PC-3 (cell line): ENCODE measurements at regions not wholly inside any gene's neighbourhood (a gene's known extent, or its start where the extent isn't known, plus 50 kb on each side); places are given as distances from the start of the nearest gene placed in this dataset.

ENCODE experiments used
- ATAC-seq: fragments of 200-7000 bp; cut with Tn5 transposase; 2 replicates; pipeline ENCODE4 v1.9.1; 2020; ENCODE audit warnings: mild to moderate bottlenecking, moderate library complexity
- BruUV-seq: library from RNA; stranded (reverse); fragments of 400-500 nt; replicated peaks from 2 replicates; lab custom pipeline; 2021; lab: Mats Ljungman, UMichigan
- CTCF ChIA-PET: fragments of 300-600 bp; sonication (Branson Sonifier 250); formaldehyde crosslinking; loops from one replicate; lab custom pipeline; 2022; ENCODE audit warnings: antibody characterized with exemption; lab: Charles Lee
- POLR2A ChIA-PET: fragments of 300-600 bp; sonication (Branson Sonifier 250); formaldehyde crosslinking; loops from one replicate; lab custom pipeline; 2022; ENCODE audit warnings: antibody characterized with exemption; ENCODE audit not compliant: unreplicated experiment; lab: Charles Lee
- DNase-seq: peaks from one replicate; pipeline ENCODE4 v3.0.0-alpha.2; 2015
- H2AFZ ChIP-seq: fragments of 300-600 bp; sonication (generic); 2 replicates; pipeline ENCODE4 v1.6.0; 2016; ENCODE audit warnings: antibody characterized with exemption, low read length
- H3F3A ChIP-seq: fragments of 300-600 bp; sonication (generic); one replicate; pipeline ENCODE4 v1.6.0; 2017; ENCODE audit warnings: antibody characterized with exemption, low read length, control low read depth, mild to moderate bottlenecking; ENCODE audit not compliant: unreplicated experiment
- H3K27ac ChIP-seq: fragments of 300-600 bp; sonication (generic); 2 replicates; pipeline ENCODE4 v1.5.1; 2016; ENCODE audit warnings: mild to moderate bottlenecking, low read length
- H3K27me3 ChIP-seq: fragments of 300-600 bp; sonication (generic); 2 replicates; pipeline ENCODE4 v1.6.1; 2016; ENCODE audit warnings: low read length, mixed read lengths
- H3K36me3 ChIP-seq: fragments of 300-600 bp; sonication (generic); 2 replicates; pipeline ENCODE4 v1.6.1; 2016; ENCODE audit warnings: low read depth, mixed run types, low read length, mixed read lengths
- H3K4me1 ChIP-seq: fragments of 300-600 bp; sonication (generic); 2 replicates; pipeline ENCODE4 v1.5.1; 2016; ENCODE audit warnings: low read length; ENCODE audit not compliant: insufficient read depth
- H3K4me2 ChIP-seq: fragments of 300-600 bp; sonication (generic); 2 replicates; pipeline ENCODE4 v1.6.0; 2016; ENCODE audit warnings: low read length
- H3K4me3 ChIP-seq: fragments of 300-600 bp; sonication (generic); 2 replicates; pipeline ENCODE4 v1.5.1; 2016; ENCODE audit warnings: mild to moderate bottlenecking, low read length, mixed read lengths
- H3K79me2 ChIP-seq: fragments of 300-600 bp; sonication (generic); 2 replicates; pipeline ENCODE4 v1.6.1; 2017; ENCODE audit warnings: low read length, mixed read lengths
- H3K9ac ChIP-seq: fragments of 300-600 bp; sonication (generic); 2 replicates; pipeline ENCODE4 v1.6.0; 2016; ENCODE audit warnings: mild to moderate bottlenecking, low read length
- H3K9me2 ChIP-seq: fragments of 300-600 bp; sonication (generic); replicated peaks from 2 replicates; pipeline ENCODE4 v1.6.1; 2016; ENCODE audit warnings: mixed run types, low read length, mixed read lengths
- H3K9me3 ChIP-seq: fragments of 300-600 bp; sonication (generic); 2 replicates; pipeline ENCODE4 v1.6.1; 2016; ENCODE audit warnings: low read length, mixed read lengths
- H4K20me1 ChIP-seq: fragments of 300-600 bp; sonication (generic); 2 replicates; pipeline ENCODE4 v1.6.1; 2016; ENCODE audit warnings: low read length, mixed read lengths
- EZH2 ChIP-seq: fragments of 300-600 bp; sonication (generic); IDR thresholded peaks from one replicate; pipeline ENCODE4 v1.6.1; 2017; ENCODE audit warnings: antibody characterized with exemption, mild to moderate bottlenecking, low read length; ENCODE audit not compliant: unreplicated experiment
- EZH2phosphoT487 ChIP-seq: fragments of 300-600 bp; sonication (generic); IDR thresholded peaks from 2 replicates; pipeline ENCODE4 v1.6.1; 2018; ENCODE audit warnings: mild to moderate bottlenecking, antibody characterized with exemption, low read length, borderline replicate concordance
- intact Hi-C: fragments of 100-400 bp; cut with micrococcal nuclease; formaldehyde crosslinking; loops from 2 replicates; pipeline ENCODE4 v1.9.0; 2023
- TF ChIP-seq, protein P1 (sequence below): fragments of 300-600 bp; sonication (generic); conservative IDR thresholded peaks from 2 replicates; pipeline ENCODE4 v1.5.1; 2017; ENCODE audit warnings: antibody characterized with exemption, low read depth, mild to moderate bottlenecking, low read length

DNA sequence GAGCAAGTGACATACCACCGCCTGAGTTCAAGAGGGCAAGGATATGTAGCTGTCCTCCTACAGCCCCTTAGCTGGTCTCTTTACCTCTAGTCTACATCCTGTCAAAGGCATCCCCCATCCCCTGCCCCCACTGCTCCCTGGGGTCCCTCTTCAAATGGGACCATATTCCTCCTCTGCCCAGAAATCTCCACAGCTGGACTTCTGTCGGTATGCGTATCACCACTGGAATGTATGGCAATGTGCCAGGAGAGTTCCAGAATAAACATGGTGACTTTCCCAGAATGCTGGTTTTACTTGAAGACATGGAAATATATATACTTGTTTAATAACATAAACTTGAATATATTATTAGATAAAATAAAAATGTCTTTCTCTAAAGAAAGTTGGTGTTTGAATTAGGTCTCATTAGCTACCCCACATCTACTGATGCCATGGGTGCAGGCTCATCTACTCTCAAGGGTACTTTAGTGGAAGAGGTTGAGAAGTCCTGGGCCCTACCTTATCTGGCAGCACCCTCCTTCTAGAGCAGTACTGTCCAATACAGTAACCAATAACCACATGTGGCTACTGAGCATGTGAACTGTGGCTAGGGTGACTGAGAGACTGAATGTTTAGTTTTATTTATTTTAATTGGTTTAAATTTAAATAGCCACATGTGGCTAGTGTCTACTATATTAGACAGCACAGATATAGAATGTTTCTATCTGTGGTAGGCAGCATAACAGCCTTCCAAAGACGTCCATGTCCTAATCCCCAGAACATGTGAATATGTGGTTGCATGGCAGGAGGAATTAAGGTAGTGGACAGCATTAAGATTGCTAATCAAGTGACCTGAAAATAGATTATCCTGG is 181.7 kb upstream of the SLC30A5 start:
- ChIA-PET POLR2A (no interaction called here), CTCF (no interaction called here)
- H3K9ac ChIP-seq = no peak overlapping the region
- H3F3A ChIP-seq = no peaks in the 10 kb centered on the region
- TF ChIP-seq EZH2phosphoT487 (no peak), EZH2 (no peak)
- TF ChIP-seq, protein P1, sequence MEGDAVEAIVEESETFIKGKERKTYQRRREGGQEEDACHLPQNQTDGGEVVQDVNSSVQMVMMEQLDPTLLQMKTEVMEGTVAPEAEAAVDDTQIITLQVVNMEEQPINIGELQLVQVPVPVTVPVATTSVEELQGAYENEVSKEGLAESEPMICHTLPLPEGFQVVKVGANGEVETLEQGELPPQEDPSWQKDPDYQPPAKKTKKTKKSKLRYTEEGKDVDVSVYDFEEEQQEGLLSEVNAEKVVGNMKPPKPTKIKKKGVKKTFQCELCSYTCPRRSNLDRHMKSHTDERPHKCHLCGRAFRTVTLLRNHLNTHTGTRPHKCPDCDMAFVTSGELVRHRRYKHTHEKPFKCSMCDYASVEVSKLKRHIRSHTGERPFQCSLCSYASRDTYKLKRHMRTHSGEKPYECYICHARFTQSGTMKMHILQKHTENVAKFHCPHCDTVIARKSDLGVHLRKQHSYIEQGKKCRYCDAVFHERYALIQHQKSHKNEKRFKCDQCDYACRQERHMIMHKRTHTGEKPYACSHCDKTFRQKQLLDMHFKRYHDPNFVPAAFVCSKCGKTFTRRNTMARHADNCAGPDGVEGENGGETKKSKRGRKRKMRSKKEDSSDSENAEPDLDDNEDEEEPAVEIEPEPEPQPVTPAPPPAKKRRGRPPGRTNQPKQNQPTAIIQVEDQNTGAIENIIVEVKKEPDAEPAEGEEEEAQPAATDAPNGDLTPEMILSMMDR = no peak
- ATAC-seq (no peak), DNase-seq (peak; percentile 12)
- no peaks in the 10 kb centered on the region for H3K79me2 ChIP-seq
- H3K36me3 ChIP-seq = no peaks in the 10 kb centered on the region
- no peaks in the 10 kb centered on the region for H3K9me2 ChIP-seq
- H3K4me2 ChIP-seq = no peak overlapping the region
- H3K27ac ChIP-seq = no peak overlapping the region
- H4K20me1 ChIP-seq = no peaks in the 10 kb centered on the region
- no peak overlapping the region for H2AFZ ChIP-seq
- no peaks in the 10 kb centered on the region for H3K4me1 ChIP-seq
- no peaks in the 10 kb centered on the region for H3K9me3 ChIP-seq
- intact Hi-C loops = no loop called here
- no peak overlapping the region for H3K4me3 ChIP-seq
- H3K27me3 ChIP-seq = no peaks in the 10 kb centered on the region
- no TSS peak for BruUV-seq

DNA sequence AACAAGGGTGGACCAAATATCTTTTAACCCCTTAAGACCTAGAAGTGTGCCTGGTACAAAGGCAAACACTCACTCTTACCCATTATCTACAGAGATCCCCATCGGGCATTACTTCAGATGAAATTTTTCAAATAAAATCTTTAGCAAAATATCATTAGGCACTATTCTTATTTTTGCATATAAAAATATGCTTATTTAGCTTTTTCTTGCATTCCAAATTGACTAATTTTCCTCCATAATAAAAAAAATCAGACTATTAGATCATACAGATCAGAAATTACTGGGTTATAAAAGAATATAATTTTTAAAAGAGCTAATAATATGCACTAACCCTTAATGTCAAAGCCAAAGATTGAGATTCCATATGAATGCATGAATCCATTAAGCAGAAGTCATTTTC is 178.7 kb upstream of the SLC30A5 start:
- Histone ChIP-seq H3K9me2 (no peaks in the 10 kb centered on the region), H3K79me2 (no peaks in the 10 kb centered on the region), H3K4me2 (no peak overlapping the region), H3F3A (no peaks in the 10 kb centered on the region), H3K9me3 (no peaks in the 10 kb centered on the region), H3K4me1 (no peaks in the 10 kb centered on the region), H3K9ac (no peak overlapping the region), H3K27me3 (no peaks in the 10 kb centered on the region), H2AFZ (no peak overlapping the region), H4K20me1 (no peaks in the 10 kb centered on the region), H3K27ac (no peak overlapping the region), H3K36me3 (no peaks in the 10 kb centered on the region), H3K4me3 (no peak overlapping the region)
- no TSS peak for BruUV-seq
- POLR2A ChIA-PET = no interaction called here
- ATAC-seq (no peak), DNase-seq (no peak)
- intact Hi-C loops = no loop called here
- TF ChIP-seq, protein P1 = no peak
- no peak for TF ChIP-seq EZH2
- CTCF ChIA-PET = no interaction called here

GRCh38 chr5:68918306-68918705 is 175.5 kb upstream of the SLC30A5 start:
- H3K4me3 ChIP-seq = no peak overlapping the region
- no peaks in the 10 kb centered on the region for H4K20me1 ChIP-seq
- H3K27ac ChIP-seq = no peak overlapping the region
- H3K36me3 ChIP-seq = no peaks in the 10 kb centered on the region
- H3K9me2 ChIP-seq = no peaks in the 10 kb centered on the region
- H3K4me1 ChIP-seq = no peaks in the 10 kb centered on the region
- BruUV-seq = no TSS peak
- no peaks in the 10 kb centered on the region for H3K79me2 ChIP-seq
- intact Hi-C loops = no loop called here
- H3K9me3 ChIP-seq = no peaks in the 10 kb centered on the region
- ChIA-PET POLR2A (no interaction called here), CTCF (no interaction called here)
- ATAC-seq (no peak), DNase-seq (no peak)
- H2AFZ ChIP-seq = no peak overlapping the region
- no peak overlapping the region for H3K4me2 ChIP-seq
- H3K9ac ChIP-seq = no peak overlapping the region
- no peaks in the 10 kb centered on the region for H3K27me3 ChIP-seq
- no peaks in the 10 kb centered on the region for H3F3A ChIP-seq
- TF ChIP-seq EZH2phosphoT487 (no peak), EZH2 (no peak)
- TF ChIP-seq, protein P1 = no peak
